B cell (primary cell): ENCODE measurements at regions not wholly inside any gene's neighbourhood (a gene's known extent, or its start where the extent isn't known, plus 50 kb on each side); places are given as distances from the start of the nearest gene placed in this dataset.

Source experiments
- EZH2 ChIP-seq: IDR thresholded peaks from 2 replicates; pipeline ENCODE4 v1.6.1; 2012; ENCODE audit warnings: borderline replicate concordance, low read depth, mild to moderate bottlenecking, moderate library complexity, low read length; ENCODE audit not compliant: insufficient read depth, poor library complexity, severe bottlenecking
- TF ChIP-seq, protein P1 (sequence below): fragments of 200-600 bp; IDR thresholded peaks from one replicate; pipeline ENCODE4 v1.8.0; 2022; ENCODE audit warnings: antibody characterized with exemption, mild to moderate bottlenecking

DNA sequence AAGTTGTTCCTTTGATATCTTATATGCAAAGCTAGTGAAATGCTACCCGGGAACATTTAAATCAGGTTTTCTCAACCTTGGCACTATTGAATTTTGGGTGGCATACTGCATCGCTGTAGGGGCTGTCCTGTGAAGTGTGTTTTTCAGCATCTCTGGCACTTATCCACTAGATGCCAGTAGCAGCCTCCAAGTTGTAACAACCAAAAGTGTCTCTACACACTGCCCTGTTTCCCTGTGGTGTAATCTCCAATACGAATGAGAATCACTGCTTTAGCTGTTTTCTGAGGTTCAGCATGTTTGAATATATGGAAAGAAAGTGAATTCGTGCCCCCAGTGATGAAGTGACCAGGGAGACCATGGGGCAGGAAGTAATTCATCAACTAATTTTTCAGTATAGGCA lies 551.6 kb upstream of the PRKX start:
- no peak for TF ChIP-seq EZH2
- TF ChIP-seq, protein P1, sequence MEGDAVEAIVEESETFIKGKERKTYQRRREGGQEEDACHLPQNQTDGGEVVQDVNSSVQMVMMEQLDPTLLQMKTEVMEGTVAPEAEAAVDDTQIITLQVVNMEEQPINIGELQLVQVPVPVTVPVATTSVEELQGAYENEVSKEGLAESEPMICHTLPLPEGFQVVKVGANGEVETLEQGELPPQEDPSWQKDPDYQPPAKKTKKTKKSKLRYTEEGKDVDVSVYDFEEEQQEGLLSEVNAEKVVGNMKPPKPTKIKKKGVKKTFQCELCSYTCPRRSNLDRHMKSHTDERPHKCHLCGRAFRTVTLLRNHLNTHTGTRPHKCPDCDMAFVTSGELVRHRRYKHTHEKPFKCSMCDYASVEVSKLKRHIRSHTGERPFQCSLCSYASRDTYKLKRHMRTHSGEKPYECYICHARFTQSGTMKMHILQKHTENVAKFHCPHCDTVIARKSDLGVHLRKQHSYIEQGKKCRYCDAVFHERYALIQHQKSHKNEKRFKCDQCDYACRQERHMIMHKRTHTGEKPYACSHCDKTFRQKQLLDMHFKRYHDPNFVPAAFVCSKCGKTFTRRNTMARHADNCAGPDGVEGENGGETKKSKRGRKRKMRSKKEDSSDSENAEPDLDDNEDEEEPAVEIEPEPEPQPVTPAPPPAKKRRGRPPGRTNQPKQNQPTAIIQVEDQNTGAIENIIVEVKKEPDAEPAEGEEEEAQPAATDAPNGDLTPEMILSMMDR = no peak
